ENCODE measurements at regions not wholly inside any gene's neighbourhood (a gene's known extent, or its start where the extent isn't known, plus 50 kb on each side); places are given as distances from the start of the nearest gene placed in this dataset.

DNA sequence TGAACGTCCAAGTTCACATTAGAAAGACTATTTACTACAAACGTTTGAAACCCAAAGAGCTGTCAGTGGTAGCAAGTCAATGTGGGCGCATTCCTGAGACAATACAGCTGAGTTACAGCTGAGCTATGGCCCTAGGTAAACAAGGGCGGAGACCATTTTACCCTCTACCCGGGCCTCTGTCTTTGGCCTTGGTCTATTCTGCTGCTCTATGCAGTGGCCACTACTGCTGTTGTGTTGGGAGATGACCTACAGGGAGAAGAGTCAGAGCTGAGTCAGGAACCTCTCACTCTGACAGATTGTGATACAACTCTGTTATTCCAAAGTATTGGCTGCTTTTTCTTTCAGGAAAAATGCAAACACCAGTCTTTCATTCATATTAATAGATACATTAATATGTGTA lies 700.6 kb downstream of the SEMA5A start:
- Histone ChIP-seq H2AFZ (ENCODE audit: low read length) (no peak overlapping the region), H3K36me3 (ENCODE audit: insufficient read depth, low read length) (no peaks in the 10 kb centered on the region), H3K27ac (ENCODE audit: low read depth, low read length, poor library complexity, severe bottlenecking) (no peak overlapping the region), H3K9me2 (ENCODE audit: low read depth, low read length) (no peaks in the 10 kb centered on the region), H3K9ac (ENCODE audit: low read length) (no peak overlapping the region), H4K20me1 (ENCODE audit: insufficient read depth, low read length) (no peaks in the 10 kb centered on the region), H3K9me3 (ENCODE audit: low read length) (no peaks in the 10 kb centered on the region), H3K4me1 (ENCODE audit: insufficient read depth, low read length, severe bottlenecking) (no peaks in the 10 kb centered on the region), H3K4me2 (ENCODE audit: low read length) (no peak overlapping the region), H3F3A (ENCODE audit: insufficient read depth, low read length) (no peaks in the 10 kb centered on the region), H3K27me3 (ENCODE audit: insufficient read depth, low read length) (no peaks in the 10 kb centered on the region), H3K79me2 (ENCODE audit: insufficient read depth, low read length) (no peaks in the 10 kb centered on the region), H3K4me3 (ENCODE audit: low read depth, low read length, poor library complexity, severe bottlenecking) (no peak overlapping the region)
- TF ChIP-seq, protein P1, sequence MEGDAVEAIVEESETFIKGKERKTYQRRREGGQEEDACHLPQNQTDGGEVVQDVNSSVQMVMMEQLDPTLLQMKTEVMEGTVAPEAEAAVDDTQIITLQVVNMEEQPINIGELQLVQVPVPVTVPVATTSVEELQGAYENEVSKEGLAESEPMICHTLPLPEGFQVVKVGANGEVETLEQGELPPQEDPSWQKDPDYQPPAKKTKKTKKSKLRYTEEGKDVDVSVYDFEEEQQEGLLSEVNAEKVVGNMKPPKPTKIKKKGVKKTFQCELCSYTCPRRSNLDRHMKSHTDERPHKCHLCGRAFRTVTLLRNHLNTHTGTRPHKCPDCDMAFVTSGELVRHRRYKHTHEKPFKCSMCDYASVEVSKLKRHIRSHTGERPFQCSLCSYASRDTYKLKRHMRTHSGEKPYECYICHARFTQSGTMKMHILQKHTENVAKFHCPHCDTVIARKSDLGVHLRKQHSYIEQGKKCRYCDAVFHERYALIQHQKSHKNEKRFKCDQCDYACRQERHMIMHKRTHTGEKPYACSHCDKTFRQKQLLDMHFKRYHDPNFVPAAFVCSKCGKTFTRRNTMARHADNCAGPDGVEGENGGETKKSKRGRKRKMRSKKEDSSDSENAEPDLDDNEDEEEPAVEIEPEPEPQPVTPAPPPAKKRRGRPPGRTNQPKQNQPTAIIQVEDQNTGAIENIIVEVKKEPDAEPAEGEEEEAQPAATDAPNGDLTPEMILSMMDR (IDR thresholded peaks at IDR 0.05; ENCODE audit: low read length), result no peak
- no peak for TF ChIP-seq EZH2 (IDR thresholded peaks at IDR 0.05; ENCODE audit: borderline replicate concordance, low read length)

DNA sequence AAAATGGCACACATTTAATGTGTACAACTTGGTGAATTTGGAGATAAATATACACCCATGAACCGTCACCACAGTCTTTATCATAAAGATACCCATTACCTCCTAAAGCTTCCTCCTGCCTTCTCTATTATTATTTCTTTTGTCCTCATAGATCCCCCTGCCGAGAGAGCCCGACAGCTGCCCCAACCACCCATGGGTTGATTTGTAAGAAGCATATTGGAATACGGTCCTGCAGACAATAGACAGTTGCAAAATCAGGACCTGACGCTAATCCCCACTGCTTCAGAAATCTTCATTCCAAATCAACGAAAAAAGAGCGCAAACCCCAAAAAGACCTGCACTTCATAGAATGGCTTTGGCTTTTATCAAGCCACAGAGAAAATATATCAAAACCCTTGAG lies 697.5 kb downstream of the SEMA5A start:
- H3K27me3 ChIP-seq (ENCODE audit: insufficient read depth, low read length), result no peaks in the 10 kb centered on the region
- H3K27ac ChIP-seq (ENCODE audit: low read depth, low read length, poor library complexity, severe bottlenecking), result no peak overlapping the region
- no peak overlapping the region for H2AFZ ChIP-seq (ENCODE audit: low read length)
- no peaks in the 10 kb centered on the region for H3K9me3 ChIP-seq (ENCODE audit: low read length)
- H4K20me1 ChIP-seq (ENCODE audit: insufficient read depth, low read length), result no peaks in the 10 kb centered on the region
- TF ChIP-seq EZH2 (IDR thresholded peaks at IDR 0.05; ENCODE audit: borderline replicate concordance, low read length), result no peak
- TF ChIP-seq, protein P1 (IDR thresholded peaks at IDR 0.05; ENCODE audit: low read length), result no peak
- H3K9me2 ChIP-seq (ENCODE audit: low read depth, low read length), result no peaks in the 10 kb centered on the region
- no peaks in the 10 kb centered on the region for H3F3A ChIP-seq (ENCODE audit: insufficient read depth, low read length)
- no peaks in the 10 kb centered on the region for H3K79me2 ChIP-seq (ENCODE audit: insufficient read depth, low read length)
- H3K4me3 ChIP-seq (ENCODE audit: low read depth, low read length, poor library complexity, severe bottlenecking), result no peak overlapping the region
- H3K4me2 ChIP-seq (ENCODE audit: low read length), result no peak overlapping the region
- H3K4me1 ChIP-seq (ENCODE audit: insufficient read depth, low read length, severe bottlenecking), result no peaks in the 10 kb centered on the region
- H3K9ac ChIP-seq (ENCODE audit: low read length), result no peak overlapping the region
- H3K36me3 ChIP-seq (ENCODE audit: insufficient read depth, low read length), result no peaks in the 10 kb centered on the region

DNA sequence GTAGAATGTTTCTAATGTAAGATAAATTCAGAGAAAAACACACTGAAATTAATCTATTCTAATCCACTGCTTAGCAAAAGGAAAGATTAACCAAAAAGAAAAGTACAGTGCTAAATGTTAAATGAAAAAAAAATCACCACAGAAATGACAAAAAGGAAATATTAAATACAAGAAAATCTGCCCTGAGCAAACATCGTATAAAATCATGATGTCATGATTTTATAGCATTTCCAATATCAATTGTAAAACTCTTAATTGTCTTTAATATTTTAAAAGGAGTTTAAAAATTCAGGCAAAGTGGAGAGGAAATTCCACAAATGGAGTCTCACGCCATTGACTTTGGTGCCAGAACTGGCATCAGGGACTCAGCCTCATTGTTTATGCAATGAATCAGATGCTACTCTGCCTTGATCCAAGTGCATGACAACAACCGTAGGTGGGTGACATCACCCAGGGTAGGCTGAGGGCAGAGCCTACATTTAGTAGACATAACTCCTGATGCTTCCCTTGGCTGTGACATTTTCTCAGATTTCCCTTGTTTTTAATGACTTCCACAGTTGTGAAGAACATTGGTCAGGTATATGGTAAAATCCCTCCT lies 696.8 kb downstream of the SEMA5A start:
- TF ChIP-seq, protein P1 (IDR thresholded peaks at IDR 0.05; ENCODE audit: low read length), result no peak
- no peak for TF ChIP-seq EZH2 (IDR thresholded peaks at IDR 0.05; ENCODE audit: borderline replicate concordance, low read length)
- Histone ChIP-seq H4K20me1 (ENCODE audit: insufficient read depth, low read length) (no peaks in the 10 kb centered on the region), H3K9me3 (ENCODE audit: low read length) (no peaks in the 10 kb centered on the region), H3K4me3 (ENCODE audit: low read depth, low read length, poor library complexity, severe bottlenecking) (no peak overlapping the region), H3K27me3 (ENCODE audit: insufficient read depth, low read length) (no peaks in the 10 kb centered on the region), H3K27ac (ENCODE audit: low read depth, low read length, poor library complexity, severe bottlenecking) (no peak overlapping the region), H2AFZ (ENCODE audit: low read length) (no peak overlapping the region), H3K4me2 (ENCODE audit: low read length) (no peak overlapping the region), H3K9ac (ENCODE audit: low read length) (no peak overlapping the region), H3K9me2 (ENCODE audit: low read depth, low read length) (no peaks in the 10 kb centered on the region), H3F3A (ENCODE audit: insufficient read depth, low read length) (no peaks in the 10 kb centered on the region), H3K36me3 (ENCODE audit: insufficient read depth, low read length) (no peaks in the 10 kb centered on the region), H3K79me2 (ENCODE audit: insufficient read depth, low read length) (no peaks in the 10 kb centered on the region), H3K4me1 (ENCODE audit: insufficient read depth, low read length, severe bottlenecking) (no peaks in the 10 kb centered on the region)

All from OCI-LY1 (cell line).